HG03354 (cell line): ENCODE measurements at regions not wholly inside any gene's neighbourhood (a gene's known extent, or its start where the extent isn't known, plus 50 kb on each side); places are given as distances from the start of the nearest gene placed in this dataset.
A peak's percentile ranks its signal among the peaks of the same experiment; 100 is the strongest.

Source experiments
- ATAC-seq: cut with Tn5 transposase; IDR thresholded peaks from one replicate; pipeline ENCODE4 v1.9.1; 2021; ENCODE audit warnings: mild to moderate bottlenecking; ENCODE audit not compliant: unreplicated experiment, poor library complexity, severe bottlenecking

DNA sequence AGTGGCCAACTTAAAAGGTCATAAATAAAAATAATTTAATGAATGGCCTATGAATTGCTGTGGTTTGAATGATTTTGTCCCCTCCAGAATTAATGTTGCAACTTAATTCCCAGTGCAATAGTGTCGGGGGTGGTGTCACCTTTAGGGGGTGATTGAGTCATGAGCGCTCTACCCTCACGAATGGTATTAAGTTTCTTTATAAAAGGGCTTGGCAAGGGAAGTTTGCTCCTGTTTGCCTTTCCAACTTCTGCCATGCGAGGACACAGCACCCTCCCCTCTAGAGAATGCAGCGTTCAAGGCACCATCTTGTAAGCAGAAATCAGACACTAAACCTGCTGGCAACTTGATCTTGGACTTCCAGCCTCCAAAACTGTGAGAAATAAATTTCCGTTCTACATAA is 253.3 kb downstream of the ATXN7L3B start:
- no peak for ATAC-seq

DNA sequence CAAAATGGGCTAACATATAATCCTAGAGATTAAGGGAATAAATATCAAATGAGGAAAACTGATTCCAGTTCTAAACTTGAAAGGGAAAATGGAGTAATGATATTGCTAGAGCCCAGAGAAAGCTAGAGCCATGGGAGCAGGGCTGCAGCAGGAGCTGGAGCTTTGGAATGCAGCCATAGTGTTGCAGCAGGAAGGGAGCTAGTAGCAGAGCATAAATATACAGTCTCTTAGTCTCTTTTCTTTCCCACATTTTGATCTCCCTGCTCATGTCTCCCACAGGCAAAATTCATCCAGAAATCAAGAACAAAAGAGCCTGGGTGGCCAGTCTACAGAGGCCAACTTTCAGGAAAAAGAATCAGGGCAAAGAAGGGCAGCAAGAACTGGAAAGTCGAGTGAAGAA is 253.7 kb downstream of the ATXN7L3B start:
- no peak for ATAC-seq

DNA sequence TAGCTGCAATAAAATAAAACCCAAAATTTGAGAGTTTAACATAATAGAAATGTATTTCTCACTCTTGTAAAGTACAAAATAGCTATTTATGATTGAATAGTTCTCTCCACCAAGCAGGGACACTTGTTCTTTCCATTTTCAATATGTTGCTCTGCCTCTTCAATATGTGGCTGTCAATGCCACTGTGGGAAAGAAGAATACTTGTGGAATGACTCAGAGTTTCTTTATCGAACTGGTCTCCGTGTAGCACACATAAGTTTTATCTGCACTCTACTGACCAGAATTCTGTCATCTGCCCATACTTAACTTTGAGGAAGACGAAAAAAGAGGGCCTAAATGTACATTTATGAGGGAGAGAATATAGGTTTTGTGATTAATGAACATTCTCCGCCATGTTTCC is 256.9 kb downstream of the ATXN7L3B start:
- no peak for ATAC-seq

DNA sequence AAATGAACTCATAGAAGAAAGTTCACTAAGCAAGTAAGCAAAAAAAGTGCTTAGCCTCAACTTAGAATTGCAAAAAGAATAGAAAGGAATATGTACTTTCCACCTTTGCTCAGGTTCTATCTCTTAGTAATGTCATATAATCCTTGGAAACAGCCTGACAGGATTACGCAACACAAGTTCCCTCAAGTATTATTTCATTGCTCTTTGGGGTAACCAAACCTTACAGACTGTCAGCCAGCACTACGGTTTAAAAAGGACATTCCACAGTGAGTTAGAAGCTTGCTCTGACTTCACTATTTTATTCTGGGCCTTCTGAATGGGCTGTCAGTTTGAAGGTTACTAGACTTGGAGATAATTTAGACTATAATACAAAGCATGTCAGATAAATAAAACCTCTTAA is 264.0 kb downstream of the ATXN7L3B start:
- ATAC-seq = no peak

DNA sequence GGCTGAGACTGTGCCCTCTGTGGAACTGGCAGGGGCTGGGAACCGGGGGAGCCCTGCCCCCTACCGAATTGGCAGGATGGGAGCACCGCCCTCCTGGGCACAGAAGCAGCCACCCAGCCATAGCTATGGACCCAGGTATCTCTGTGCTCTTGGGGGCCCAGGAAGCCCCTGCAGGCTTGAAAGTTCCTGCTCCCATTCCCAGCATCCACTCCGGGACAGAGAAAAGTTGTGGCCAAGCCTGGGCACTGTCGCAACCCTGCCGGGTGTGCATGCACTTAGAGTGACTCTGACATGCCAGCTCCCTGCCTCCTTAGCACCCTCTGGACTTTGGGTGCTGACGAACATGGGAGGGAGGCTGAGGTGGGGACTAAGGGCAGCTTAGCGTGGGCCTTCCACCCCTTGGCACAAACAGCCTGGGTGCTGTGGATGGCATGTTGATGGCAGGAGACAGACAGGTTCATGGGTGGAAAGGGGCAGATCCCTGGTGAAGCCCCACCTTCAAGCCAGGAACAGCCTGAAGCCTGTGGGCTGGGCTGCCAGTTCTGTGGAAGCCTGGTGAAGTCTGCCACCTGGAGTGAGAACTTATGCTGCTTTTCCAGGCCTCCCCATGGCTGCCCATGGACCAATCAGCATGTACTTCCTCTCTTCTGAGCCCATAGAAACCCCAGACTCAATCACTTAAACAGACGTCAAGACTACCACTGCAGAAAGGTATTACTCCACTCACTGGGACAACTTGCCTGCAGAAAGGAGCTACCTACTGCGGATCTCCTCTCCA is 279.0 kb downstream of the ATXN7L3B start:
- ATAC-seq = no peak

DNA sequence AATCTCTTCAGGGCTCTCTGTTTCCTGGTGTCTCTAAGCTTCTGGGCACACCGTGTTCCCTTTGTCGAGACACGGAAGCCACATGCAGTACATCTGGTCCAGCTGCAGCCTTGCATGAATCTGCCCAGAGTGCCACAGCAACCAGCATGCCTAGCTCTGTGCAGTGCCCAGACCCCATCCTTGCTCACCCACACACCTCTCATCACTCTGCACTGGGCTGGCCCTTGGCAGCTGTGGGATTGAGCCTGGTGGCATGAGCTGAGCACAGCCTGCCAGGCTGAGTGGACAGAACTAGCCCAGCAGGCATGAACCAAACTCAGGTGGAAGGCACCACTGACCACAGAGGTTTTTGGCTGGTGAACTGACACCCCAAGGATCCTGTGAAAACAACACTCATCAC is 279.9 kb downstream of the ATXN7L3B start:
- ATAC-seq = no peak

DNA sequence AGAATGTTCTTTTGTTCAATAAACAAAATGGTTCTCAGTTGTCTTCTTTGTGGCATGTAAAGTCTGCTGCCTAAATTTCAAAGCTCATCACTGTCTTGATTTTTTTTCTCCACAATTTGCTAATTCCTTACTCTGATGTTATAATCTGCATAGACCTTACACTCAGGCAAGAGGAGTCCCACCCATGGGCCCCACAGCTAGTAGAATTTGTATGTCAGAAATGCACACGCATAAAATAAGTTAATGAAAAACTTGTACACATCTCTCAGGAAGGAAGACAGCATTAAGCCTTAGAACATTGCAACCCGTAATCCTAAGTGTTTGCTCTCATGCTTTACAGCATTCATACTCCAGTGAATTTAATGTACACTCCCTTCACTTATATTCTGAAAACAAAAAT is 280.8 kb downstream of the ATXN7L3B start:
- no peak for ATAC-seq

DNA sequence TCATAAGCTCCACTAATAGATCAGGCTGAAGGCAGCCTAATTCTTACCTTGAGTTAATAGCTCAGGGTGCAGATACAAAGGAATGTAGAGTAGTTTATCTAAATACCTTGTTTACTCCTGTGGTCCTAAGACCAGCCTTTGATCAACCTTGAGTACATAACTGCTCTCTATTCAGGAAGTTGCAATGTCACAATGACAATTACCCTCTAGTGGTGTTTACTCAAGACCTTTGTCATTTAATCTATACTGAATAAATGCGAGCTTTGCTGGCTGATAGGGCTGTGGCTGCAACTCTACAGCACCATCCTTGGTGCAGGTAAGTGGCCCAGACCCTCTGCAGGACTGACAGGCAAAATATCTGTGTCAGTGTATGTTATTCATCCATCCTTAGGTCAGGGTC is 282.7 kb downstream of the ATXN7L3B start:
- ATAC-seq = no peak

DNA sequence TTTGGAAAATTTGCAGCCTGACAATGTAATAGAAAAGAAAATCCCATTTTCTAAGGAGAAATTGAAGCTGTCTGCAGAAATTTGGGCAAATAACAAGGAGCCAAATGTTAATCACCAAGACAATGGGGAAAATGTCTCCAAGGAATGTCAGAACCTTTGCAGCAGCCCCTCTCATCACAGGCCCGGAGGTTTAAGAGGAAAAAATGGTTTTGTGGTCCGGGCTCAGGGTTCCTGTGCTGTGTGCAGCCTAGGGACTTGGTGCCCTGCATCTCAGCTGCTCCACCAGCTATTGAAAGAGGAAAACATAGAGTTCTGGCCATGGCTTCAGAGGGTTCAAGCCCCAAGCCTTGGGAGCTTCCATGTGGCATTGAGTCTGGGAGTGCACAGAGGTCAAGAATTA is 298.9 kb downstream of the ATXN7L3B start:
- no peak for ATAC-seq

DNA sequence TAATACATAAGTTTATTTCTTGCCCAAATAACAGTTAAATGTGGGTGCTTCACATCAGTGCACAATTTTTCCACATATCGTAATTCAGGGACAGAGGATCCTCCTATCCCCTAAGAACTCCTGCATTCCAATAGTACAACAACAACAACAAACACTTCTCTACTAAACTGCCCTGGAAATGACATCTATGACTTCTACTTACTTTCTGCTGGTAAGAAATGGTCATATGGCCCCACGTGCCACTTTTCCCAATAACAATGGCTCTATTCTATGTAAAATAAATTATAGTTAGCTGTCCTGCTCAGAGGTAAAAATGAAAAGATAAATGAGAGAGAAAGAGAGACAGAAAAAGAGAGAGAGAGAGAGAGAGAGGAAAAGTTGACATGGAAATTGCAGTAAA is 308.5 kb downstream of the ATXN7L3B start:
- ATAC-seq = no peak

DNA sequence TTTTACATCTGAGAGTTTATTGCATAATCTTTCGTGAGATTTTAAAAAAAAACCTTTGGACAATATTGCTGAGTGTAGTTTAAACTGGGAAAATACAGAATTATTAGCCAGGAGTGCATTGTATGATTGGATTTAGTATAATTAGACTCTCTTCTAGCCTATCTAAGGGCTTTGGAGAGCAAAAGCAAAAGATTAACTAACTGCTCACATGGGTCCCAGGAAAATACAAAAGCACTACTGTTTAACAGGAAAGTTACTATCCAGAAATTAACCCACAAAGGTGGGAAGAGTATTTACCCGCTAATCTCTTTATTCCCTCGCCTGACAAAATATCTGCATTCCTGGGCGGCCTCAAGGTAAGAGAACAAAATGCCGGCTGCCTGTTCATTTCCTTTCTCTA is 309.5 kb downstream of the ATXN7L3B start:
- no peak for ATAC-seq

DNA sequence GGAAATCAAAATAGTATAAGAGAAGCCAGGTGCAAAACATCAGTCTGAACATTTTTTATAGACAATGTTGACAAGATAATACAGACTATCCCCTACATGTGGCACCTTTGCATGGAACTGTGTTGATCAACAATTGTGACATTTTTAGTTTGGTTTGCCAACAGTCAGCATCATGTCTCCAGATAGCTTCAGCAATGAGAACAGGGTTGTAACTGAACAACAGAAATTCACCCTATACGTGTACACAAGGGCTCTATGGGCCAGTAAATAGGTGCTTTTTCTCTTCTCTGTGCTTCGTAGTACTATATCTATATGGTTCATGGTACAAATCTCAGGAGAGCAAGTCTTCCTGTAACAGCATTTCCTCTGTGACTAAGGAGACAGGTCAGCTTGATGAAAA is 310.4 kb downstream of the ATXN7L3B start:
- no peak for ATAC-seq

DNA sequence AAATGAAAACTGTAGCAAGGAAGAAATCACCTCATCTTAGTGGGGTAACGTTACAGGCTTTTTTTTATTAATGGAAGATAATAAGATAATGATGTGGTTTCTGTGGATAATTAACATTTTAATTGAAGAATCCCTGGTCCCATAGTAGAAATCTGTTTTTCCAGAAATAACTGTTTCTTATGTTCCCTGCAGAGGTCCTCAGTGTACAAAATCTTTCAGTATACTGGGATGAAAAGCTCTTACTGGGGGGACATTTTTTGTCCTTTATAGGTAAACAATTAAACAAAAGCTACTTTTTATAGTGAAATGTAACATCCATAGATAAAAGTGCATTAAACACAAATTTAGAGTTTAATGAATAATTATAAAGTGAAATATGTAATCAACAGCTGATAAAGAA is 312.2 kb downstream of the ATXN7L3B start:
- ATAC-seq = no peak

DNA sequence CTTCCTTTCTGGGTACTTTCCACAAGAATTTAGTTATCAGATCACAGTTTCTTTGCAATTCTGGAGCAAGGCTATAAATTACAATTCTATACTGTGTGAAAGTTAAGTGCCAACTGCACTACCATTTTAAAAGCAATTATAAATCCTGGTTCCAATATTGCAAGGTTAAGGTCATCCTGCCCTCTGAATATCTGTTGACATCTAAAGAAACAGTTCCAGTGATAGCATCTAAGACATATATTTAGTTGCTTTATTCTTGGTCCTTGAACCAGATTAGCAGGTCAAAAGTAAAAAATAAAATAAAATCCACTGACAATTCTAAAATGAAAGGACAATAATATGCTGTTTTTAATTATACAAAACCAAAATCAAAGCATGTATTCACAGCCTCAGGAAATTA is 334.2 kb downstream of the ATXN7L3B start:
- no peak for ATAC-seq

DNA sequence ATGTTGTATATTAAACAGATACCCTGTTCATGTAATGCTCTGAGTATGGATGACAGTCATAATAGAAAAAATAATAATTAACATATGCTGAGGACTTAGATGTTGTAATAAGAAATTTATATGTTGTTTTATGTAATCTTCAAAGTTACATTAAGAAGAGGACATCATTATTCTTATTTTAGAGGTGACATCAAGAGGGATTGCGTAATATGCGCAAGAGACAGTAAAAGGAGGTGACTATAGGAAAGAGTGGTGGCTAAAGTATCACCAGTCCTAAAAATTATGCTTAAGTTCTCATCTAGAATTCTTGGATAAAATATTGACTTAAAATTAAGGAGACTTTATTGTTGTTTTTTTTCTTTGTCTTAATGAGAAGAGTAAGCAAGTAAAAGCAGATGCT is 323.9 kb downstream of the KCNC2 start:
- ATAC-seq = no peak

DNA sequence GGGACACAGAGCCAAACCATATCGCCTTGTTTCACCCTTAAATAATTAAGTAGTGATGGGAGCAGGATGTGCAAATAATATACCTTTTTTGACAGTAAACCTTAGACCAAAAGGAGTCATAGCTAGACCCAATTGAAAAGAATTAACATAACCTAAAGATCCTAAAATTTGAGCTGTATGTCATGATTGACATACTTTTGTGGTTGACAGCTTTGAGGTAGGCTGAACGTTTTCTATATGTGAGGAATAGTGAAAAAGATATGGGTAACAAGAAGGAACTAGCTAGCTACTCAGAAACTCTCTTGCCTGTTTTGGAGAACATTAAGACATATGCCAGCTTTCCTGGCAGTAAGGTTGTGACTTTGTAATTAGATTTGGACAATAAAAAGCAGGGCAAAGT is 320.6 kb downstream of the KCNC2 start:
- ATAC-seq = no peak

DNA sequence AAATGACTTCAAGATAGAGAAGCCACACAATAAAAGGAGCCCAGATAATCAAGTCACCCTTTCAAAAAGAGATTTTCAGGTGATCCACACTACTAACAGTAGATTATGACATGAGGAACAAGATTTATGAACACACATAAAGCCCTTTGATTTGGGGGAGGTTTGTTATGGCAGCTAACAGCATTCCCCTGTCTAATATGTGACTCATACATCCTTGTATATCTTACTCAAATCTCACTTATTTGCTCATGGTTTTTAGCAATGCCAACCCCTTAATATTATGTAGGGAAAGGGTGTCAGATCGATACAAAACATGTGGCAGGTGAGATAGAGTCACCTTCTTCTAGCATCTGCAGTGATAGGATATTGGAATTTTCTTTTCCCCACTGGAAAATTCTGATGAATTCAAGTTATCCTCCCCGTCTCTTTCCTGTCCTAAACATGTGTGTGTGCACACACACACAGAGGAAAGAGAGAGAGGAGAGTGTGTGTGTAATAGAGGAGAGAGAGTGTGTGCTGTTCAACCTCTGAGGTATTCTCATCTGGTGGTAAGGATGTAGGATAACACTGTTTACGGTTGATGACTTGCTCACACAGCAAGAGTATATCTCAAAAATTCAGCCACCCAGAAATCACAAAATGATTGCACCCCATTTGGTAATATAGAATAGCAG is 319.9 kb downstream of the KCNC2 start:
- ATAC-seq = peak; percentile 53

DNA sequence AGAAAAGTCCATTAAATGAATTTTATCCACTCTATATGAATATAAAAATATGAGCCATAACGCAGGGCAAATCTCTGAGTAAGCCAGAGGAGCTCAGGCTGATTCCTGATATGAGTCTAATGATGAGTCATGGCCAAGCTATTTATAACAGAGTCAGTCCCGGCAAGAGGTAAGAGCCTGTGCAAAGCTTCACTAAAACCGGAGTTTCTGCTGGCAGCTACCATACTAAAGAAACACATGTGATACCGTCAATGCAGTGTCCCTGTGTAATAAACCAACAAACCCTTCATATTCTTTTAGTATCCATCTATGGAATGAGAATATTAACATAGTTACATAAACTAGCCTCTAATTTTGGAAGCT is 319.4 kb downstream of the KCNC2 start:
- peak; percentile 72 for ATAC-seq

DNA sequence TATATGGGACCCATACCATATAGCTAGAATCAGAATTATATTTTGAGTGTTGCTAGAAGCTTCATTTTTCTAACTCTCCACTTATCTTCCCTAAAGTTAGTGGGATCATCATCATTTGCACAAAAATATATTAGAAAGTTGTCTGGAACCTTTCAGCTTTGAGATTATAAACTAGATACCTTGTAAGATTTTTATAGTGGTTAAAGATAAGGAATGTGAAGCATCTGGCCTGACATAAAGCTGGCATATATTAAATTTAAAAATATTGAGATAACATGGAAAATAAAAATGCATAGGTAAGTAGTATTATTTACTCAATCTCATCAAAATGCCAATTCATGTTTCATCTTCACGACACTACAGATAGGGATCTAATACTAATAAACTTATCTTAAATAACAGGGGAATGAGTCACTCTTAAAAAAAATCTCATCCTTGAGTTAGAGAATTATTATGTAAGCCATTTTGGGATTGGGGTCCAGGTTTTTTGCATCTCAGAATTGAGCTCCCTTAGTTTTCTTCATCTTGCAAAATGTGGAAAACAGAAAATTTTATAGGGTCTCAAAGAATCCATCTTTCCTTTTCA is 318.5 kb downstream of the KCNC2 start:
- no peak for ATAC-seq

DNA sequence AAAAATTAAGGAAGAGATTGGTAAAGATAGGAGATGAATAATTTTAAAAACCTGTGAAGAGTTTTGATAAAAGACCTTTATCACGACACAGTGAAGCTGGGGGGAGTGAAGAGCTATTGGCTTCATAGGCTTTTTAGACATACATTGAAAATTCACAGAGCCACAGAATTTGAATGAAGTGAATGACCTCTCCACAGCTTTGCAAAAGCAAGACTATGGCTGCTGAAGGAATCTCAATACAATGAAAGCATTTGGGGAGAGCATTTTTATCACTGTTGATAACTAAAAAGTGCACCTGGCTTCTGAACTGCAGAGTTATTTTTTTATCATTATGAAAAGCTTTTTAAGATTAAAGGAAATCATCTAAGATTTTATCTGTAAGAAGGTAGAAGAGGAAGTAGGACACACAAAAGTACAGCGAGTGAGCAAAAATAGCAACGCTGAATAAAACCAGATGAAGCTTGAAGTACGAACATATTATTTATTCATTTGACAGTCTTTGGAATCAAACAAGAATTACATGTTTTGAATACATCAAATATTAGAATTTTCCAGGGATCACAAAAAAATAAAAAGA is 317.5 kb downstream of the KCNC2 start:
- no peak for ATAC-seq

DNA sequence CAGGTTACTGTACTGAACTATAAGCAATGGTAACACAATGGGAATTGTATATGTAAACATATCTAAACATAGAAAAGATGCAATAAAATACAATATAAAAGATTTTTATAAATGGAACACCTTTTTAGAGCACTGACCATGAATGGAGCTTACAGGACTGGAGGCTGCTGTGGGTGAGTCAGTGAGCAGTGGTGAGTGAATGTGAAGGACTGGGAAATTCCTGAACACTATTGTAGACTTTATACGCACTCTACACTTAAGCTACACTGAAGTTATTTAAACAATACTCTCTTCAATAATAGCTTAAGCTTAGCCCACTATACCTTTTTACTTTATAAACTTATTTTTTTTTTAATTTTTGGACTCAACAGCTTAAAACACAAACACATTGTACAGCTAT is 313.5 kb downstream of the KCNC2 start:
- ATAC-seq = no peak
